Activated CD8-positive, alpha-beta T cell treated with anti-CD3 and anti-CD28 coated beads for 36 hours (primary cell): ENCODE measurements at regions not wholly inside any gene's neighbourhood (a gene's known extent, or its start where the extent isn't known, plus 50 kb on each side); places are given as distances from the start of the nearest gene placed in this dataset.

Source experiments
- ATAC-seq: fragments of 200-7000 bp; cut with Tn5 transposase; one replicate; pipeline ENCODE4 v1.10.0; 2021; ENCODE audit warnings: mild to moderate bottlenecking, moderate library complexity
- CTCF ChIA-PET: fragments of 350-600 bp; sonication (Branson Sonifier 250); formaldehyde crosslinking; loops from one replicate; lab custom pipeline; 2021; ENCODE audit warnings: antibody characterized with exemption; lab: Charles Lee
- POLR2A ChIA-PET: fragments of 350-600 bp; sonication (Branson Sonifier 250); formaldehyde crosslinking; loops from one replicate; lab custom pipeline; 2021; ENCODE audit warnings: antibody characterized with exemption; lab: Charles Lee
- DNase-seq: peaks from one replicate; pipeline ENCODE4 v3.0.0-alpha.2; 2020
- H3K27ac Mint-ChIP-seq: one replicate; pipeline ENCODE4 v1.8.0; 2021; ENCODE audit warnings: mild to moderate bottlenecking, mixed read lengths
- H3K27me3 Mint-ChIP-seq: one replicate; pipeline ENCODE4 v1.8.0; 2021; ENCODE audit warnings: mixed read lengths
- H3K36me3 Mint-ChIP-seq: one replicate; pipeline ENCODE4 v1.8.0; 2021; ENCODE audit warnings: low read depth, mixed read lengths
- H3K4me1 Mint-ChIP-seq: one replicate; pipeline ENCODE4 v1.8.0; 2021; ENCODE audit warnings: low read depth, mixed read lengths
- H3K4me3 Mint-ChIP-seq: one replicate; pipeline ENCODE4 v1.8.0; 2021; ENCODE audit warnings: mild to moderate bottlenecking, moderate library complexity, mixed read lengths
- H3K9me3 Mint-ChIP-seq: one replicate; pipeline ENCODE4 v1.8.0; 2021; ENCODE audit warnings: mixed read lengths
- intact Hi-C: fragments of 100-400 bp; cut with micrococcal nuclease; formaldehyde crosslinking; loops from one replicate; pipeline ENCODE4 v1.10.0; 2022
- TF ChIP-seq, protein P1 (sequence below): fragments of 200-600 bp; IDR thresholded peaks from one replicate; pipeline ENCODE4 v1.8.0; 2022; ENCODE audit warnings: antibody characterized with exemption, mild to moderate bottlenecking

DNA sequence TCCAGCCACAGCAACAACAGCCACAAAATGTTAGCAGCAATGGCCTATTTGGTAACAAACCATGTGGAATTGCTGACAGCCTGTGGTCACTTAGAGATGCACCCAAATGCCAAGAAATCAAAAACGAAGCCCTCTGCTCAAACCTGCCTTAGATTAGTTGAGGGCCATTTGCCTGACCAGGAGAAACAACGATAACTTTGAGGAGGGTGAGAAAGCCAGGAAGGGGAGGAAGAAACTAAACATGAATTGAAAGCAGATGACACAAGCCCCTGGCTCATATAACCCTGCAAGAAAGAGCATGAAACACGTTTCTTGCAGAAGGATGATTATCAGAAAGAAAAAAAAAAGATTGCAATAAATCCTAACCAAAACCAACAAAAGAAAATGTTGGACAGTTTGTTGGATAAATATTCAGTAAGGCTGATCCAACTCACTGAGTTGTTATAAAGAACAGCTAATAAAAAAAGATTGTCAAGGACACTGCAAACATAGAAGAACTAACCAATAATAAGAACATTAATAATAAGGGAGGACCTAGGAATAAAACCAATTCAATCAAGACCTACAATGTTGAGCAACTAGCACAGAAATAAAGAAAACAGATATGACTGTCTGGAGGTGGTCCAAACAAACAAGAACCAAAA, 140.5 kb upstream of the SLC30A5 start:
- H3K27me3 Mint-ChIP-seq, result no peaks in the 10 kb centered on the region
- intact Hi-C loops, result no loop called here
- no peak overlapping the region for H3K4me3 Mint-ChIP-seq
- no peaks in the 10 kb centered on the region for H3K4me1 Mint-ChIP-seq
- DNase-seq (no peak), ATAC-seq (no peak)
- no peaks in the 10 kb centered on the region for H3K36me3 Mint-ChIP-seq
- CTCF ChIA-PET, result no interaction called here
- no peak overlapping the region for H3K27ac Mint-ChIP-seq
- POLR2A ChIA-PET, result no interaction called here
- TF ChIP-seq, protein P1, sequence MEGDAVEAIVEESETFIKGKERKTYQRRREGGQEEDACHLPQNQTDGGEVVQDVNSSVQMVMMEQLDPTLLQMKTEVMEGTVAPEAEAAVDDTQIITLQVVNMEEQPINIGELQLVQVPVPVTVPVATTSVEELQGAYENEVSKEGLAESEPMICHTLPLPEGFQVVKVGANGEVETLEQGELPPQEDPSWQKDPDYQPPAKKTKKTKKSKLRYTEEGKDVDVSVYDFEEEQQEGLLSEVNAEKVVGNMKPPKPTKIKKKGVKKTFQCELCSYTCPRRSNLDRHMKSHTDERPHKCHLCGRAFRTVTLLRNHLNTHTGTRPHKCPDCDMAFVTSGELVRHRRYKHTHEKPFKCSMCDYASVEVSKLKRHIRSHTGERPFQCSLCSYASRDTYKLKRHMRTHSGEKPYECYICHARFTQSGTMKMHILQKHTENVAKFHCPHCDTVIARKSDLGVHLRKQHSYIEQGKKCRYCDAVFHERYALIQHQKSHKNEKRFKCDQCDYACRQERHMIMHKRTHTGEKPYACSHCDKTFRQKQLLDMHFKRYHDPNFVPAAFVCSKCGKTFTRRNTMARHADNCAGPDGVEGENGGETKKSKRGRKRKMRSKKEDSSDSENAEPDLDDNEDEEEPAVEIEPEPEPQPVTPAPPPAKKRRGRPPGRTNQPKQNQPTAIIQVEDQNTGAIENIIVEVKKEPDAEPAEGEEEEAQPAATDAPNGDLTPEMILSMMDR, result no peak
- no peaks in the 10 kb centered on the region for H3K9me3 Mint-ChIP-seq

- TF ChIP-seq, protein P1, result no peak
- H3K4me1 Mint-ChIP-seq, result no peaks in the 10 kb centered on the region
- H3K27me3 Mint-ChIP-seq, result no peaks in the 10 kb centered on the region
- ChIA-PET POLR2A (no interaction called here), CTCF (no interaction called here)
- no peaks in the 10 kb centered on the region for H3K36me3 Mint-ChIP-seq
- H3K4me3 Mint-ChIP-seq, result no peak overlapping the region
- H3K9me3 Mint-ChIP-seq, result no peaks in the 10 kb centered on the region
- intact Hi-C loops, result no loop called here
- ATAC-seq (no peak), DNase-seq (no peak)
- no peak overlapping the region for H3K27ac Mint-ChIP-seq
Measured at GRCh38 chr5:68953875-68954617, 139.8 kb upstream of the SLC30A5 start.

DNA sequence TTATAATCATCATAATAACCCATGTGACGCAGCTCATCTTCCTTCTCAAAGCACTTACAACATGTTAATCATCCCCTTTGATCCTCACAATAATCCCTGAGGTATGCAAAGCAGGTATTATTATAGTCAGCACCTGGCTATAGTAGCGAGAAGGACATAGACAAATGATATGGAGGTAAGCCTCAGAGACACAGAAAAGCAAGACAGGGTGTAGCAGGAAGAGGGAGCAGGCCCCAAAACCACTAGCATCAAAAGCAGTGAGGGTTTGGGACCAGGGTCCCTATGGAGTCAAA, 139.2 kb upstream of the SLC30A5 start:
- no peaks in the 10 kb centered on the region for H3K36me3 Mint-ChIP-seq
- H3K27ac Mint-ChIP-seq, result no peak overlapping the region
- ChIA-PET POLR2A (no interaction called here), CTCF (no interaction called here)
- H3K27me3 Mint-ChIP-seq, result no peaks in the 10 kb centered on the region
- H3K4me3 Mint-ChIP-seq, result no peak overlapping the region
- DNase-seq (no peak), ATAC-seq (no peak)
- TF ChIP-seq, protein P1, result no peak
- H3K4me1 Mint-ChIP-seq, result no peaks in the 10 kb centered on the region
- H3K9me3 Mint-ChIP-seq, result no peaks in the 10 kb centered on the region
- intact Hi-C loops, result no loop called here

DNA sequence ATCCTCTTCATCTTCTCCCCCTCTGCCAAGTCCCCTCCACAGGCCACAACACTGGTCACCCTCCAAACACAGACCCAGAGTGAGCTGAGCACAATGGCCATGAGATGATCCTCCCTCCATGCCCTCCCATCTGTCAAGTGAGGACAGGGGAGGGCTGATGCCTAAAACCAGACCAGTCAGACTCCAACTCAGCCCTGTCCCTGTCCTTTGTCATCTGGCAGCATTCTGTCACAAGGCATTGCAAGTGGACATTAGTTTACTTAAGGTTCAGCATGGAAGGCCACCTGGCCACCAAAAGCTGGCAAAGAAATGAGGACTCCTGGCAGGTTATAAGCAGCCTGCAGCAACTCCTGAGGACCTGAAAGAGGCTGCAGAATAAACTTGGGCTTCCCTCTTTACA, 136.2 kb upstream of the SLC30A5 start:
- Mint-ChIP-seq H3K36me3 (no peaks in the 10 kb centered on the region), H3K4me1 (no peaks in the 10 kb centered on the region), H3K27ac (no peak overlapping the region), H3K9me3 (no peaks in the 10 kb centered on the region), H3K4me3 (no peak overlapping the region), H3K27me3 (no peaks in the 10 kb centered on the region)
- no peak for ATAC-seq
- DNase-seq, result no peak
- TF ChIP-seq, protein P1, result no peak
- POLR2A ChIA-PET, result no interaction called here
- intact Hi-C loops, result no loop called here
- CTCF ChIA-PET, result no interaction called here

- intact Hi-C loops, result no loop called here
- no peaks in the 10 kb centered on the region for H3K4me1 Mint-ChIP-seq
- H3K27me3 Mint-ChIP-seq, result no peaks in the 10 kb centered on the region
- H3K36me3 Mint-ChIP-seq, result no peaks in the 10 kb centered on the region
- no peak overlapping the region for H3K27ac Mint-ChIP-seq
- DNase-seq (no peak), ATAC-seq (no peak)
- POLR2A ChIA-PET, result no interaction called here
- CTCF ChIA-PET, result interaction anchor here (0.7 kb wide), 1 partner anchor 198 kb away, joined by 3 read pairs; no protein-coding TSS in a partner anchor
- no peaks in the 10 kb centered on the region for H3K9me3 Mint-ChIP-seq
- no peak overlapping the region for H3K4me3 Mint-ChIP-seq
- TF ChIP-seq, protein P1, result no peak
Measured at GRCh38 chr5:68958428-68958827, 135.4 kb upstream of the SLC30A5 start.
